ENCODE measurements at regions not wholly inside any gene's neighbourhood (a gene's known extent, or its start where the extent isn't known, plus 50 kb on each side); places are given as distances from the start of the nearest gene placed in this dataset.

DNA sequence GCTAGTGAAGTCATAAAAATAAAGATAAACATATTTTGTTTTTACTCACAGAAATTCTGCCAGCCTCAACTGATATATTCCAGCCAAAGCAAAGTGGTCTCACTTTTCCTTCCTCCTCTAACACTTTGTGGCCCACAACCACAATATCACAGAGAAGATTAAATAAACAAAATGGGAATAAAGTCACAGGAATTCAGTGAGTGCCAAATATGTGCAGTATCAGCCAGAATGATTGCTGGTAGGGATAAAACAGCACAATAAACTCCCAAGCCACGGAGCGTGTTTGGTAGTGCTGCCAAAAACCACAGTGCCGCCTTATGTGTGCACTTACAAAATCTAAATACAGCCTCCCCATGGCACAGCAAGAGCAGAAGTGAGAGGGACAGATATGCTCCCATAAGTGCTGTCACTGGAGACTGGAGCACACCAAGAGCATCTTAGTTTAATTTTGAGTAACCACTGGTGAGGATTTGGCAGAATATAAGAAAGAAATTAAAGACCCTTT lies 155.8 kb downstream of the POM121L12 start:
- H3K4me3 ChIP-seq (ENCODE audit: low read depth, low read length): no peak overlapping the region
- no peak for DNase-seq (ENCODE audit: low read depth)
- TF ChIP-seq, protein P1, sequence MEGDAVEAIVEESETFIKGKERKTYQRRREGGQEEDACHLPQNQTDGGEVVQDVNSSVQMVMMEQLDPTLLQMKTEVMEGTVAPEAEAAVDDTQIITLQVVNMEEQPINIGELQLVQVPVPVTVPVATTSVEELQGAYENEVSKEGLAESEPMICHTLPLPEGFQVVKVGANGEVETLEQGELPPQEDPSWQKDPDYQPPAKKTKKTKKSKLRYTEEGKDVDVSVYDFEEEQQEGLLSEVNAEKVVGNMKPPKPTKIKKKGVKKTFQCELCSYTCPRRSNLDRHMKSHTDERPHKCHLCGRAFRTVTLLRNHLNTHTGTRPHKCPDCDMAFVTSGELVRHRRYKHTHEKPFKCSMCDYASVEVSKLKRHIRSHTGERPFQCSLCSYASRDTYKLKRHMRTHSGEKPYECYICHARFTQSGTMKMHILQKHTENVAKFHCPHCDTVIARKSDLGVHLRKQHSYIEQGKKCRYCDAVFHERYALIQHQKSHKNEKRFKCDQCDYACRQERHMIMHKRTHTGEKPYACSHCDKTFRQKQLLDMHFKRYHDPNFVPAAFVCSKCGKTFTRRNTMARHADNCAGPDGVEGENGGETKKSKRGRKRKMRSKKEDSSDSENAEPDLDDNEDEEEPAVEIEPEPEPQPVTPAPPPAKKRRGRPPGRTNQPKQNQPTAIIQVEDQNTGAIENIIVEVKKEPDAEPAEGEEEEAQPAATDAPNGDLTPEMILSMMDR (conservative IDR thresholded peaks at IDR 0.05; ENCODE audit: low read depth, low read length): no peak

- no peak overlapping the region for H3K4me3 ChIP-seq (ENCODE audit: low read depth, low read length)
- TF ChIP-seq, protein P1 (conservative IDR thresholded peaks at IDR 0.05; ENCODE audit: low read depth, low read length): no peak
- no peak for DNase-seq (ENCODE audit: low read depth)
Measured at GRCh38 chr7:53191836-53192443, 156.5 kb downstream of the POM121L12 start.

DNA sequence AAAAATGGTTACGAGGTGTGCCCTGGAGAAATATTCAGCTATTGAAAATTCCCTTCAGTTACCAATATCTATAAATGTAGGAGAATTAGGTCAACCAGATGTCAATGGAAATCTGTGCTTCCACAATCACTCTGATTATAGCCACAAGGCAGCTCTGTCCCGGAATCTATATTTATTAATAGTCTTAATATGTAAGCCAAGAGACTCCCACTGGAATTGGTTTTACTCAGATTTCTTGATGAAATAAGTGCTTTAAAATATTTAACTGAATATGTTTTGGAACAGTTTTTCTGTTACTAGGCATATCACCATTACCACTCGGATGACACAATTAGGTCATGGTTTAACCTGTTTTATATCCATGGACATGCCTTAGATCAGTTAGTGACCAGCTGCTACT lies 169.6 kb downstream of the POM121L12 start:
- no peak overlapping the region for H3K4me3 ChIP-seq (ENCODE audit: low read depth, low read length)
- TF ChIP-seq, protein P1 (conservative IDR thresholded peaks at IDR 0.05; ENCODE audit: low read depth, low read length): no peak
- DNase-seq (ENCODE audit: low read depth): no peak

GRCh38 chr7:53209129-53209528 lies 173.7 kb downstream of the POM121L12 start:
- TF ChIP-seq, protein P1 (conservative IDR thresholded peaks at IDR 0.05; ENCODE audit: low read depth, low read length): no peak

DNA sequence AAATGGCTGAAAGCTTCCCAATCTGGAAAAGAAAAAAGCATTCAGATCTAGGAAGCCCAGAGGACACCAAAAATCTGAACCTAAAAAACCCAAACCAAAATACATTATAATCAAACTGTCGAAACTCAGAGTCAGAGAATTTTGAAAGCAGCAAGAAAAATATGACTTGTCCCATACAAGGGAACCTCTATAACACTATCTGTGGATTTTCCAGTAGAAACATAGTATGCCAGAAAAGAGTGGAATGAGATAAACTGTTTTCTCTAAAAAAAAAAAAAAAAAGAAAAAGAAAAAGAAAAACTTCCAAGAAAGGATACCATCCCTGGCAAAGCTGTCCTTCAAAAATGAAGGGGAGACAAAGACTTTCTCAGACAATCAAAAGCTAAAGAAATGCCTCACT lies 179.0 kb downstream of the POM121L12 start:
- H3K4me3 ChIP-seq (ENCODE audit: low read depth, low read length): no peak overlapping the region
- DNase-seq (ENCODE audit: low read depth): peak; percentile 0
- TF ChIP-seq, protein P1 (conservative IDR thresholded peaks at IDR 0.05; ENCODE audit: low read depth, low read length): no peak

More at GRCh38 chr7:53209129-53209528, 173.7 kb downstream of the POM121L12 start:
- H3K4me3 ChIP-seq (ENCODE audit: low read depth, low read length): no peak overlapping the region
- DNase-seq (ENCODE audit: low read depth): no peak

- no peak overlapping the region for H3K4me3 ChIP-seq (ENCODE audit: low read depth, low read length)
- TF ChIP-seq, protein P1 (conservative IDR thresholded peaks at IDR 0.05; ENCODE audit: low read depth, low read length): no peak
- DNase-seq (ENCODE audit: low read depth): no peak
Measured at GRCh38 chr7:53218730-53219504, 183.5 kb downstream of the POM121L12 start.

Measured in choroid plexus epithelial cell (primary cell).